ENCODE measurements at regions not wholly inside any gene's neighbourhood (a gene's known extent, or its start where the extent isn't known, plus 50 kb on each side); places are given as distances from the start of the nearest gene placed in this dataset.

DNA sequence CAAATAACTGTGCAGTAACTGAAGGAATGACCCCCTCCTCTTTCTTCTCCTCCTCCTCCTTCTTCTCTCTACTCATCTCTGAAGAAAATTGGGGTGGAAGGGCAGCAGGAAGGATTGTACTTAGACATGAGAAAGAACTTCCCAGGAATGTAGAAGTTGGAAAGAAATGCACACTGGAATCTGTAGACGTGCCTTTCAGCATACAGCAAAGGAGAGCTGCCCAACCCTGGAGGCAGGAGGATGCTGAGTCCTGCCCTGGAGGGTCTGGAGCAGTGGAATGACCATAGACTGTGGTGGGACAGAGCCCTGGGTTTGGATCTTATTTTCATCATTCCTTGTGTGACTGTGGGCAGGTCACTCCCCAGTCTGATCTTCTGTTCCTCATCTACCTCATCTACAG, 80.1 kb downstream of the PJA1 start:
- TF ChIP-seq, protein P1, sequence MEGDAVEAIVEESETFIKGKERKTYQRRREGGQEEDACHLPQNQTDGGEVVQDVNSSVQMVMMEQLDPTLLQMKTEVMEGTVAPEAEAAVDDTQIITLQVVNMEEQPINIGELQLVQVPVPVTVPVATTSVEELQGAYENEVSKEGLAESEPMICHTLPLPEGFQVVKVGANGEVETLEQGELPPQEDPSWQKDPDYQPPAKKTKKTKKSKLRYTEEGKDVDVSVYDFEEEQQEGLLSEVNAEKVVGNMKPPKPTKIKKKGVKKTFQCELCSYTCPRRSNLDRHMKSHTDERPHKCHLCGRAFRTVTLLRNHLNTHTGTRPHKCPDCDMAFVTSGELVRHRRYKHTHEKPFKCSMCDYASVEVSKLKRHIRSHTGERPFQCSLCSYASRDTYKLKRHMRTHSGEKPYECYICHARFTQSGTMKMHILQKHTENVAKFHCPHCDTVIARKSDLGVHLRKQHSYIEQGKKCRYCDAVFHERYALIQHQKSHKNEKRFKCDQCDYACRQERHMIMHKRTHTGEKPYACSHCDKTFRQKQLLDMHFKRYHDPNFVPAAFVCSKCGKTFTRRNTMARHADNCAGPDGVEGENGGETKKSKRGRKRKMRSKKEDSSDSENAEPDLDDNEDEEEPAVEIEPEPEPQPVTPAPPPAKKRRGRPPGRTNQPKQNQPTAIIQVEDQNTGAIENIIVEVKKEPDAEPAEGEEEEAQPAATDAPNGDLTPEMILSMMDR (conservative IDR thresholded peaks at IDR 0.05; ENCODE audit: low read depth, low read length): no peak
- no peak overlapping the region for H3K4me3 ChIP-seq (ENCODE audit: low read depth, low read length)
- no peak for DNase-seq (ENCODE audit: low read depth)

DNA sequence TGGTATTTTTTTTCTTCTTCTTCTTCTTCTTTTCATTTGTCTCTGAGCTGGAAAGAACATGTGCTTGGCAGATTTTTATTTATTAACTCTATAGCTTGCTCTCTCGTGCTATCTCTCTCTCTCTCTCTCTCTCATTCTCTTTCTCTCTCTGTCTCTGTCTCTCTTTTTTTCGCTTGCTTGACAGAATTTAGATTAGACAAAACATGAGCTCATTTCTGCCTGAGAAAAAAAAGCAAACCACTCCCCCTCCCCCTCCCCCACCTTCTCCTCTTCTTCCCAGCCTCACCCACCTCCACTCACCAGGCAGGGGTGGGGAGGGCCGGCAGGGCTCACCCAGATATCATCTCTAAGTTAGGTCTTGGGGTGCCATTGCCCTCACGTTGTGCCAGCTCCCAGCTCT, 81.5 kb downstream of the PJA1 start:
- H3K4me3 ChIP-seq (ENCODE audit: low read depth, low read length): no peak overlapping the region
- no peak for DNase-seq (ENCODE audit: low read depth)

DNA sequence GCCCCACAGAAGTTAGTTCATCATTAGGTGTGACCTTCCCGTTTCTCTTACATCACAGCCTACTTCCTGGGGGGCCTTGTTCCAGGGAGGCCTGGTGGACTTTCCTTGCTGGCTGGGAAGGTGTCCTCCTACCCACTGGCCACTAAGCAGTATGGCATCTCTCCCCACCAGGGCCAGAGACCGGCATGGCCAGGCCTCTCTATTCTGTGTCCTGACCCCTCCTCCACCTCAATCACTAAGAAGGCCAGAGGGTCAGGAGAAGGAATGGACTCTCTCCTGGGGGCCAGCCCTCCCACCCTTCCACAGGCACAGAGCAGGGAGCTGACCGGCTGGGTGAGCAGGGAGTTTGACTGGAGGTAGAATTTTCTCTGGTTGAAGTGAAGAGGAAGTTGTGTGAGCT, 81.9 kb downstream of the PJA1 start:
- TF ChIP-seq, protein P1 (conservative IDR thresholded peaks at IDR 0.05; ENCODE audit: low read depth, low read length): no peak
- no peak for DNase-seq (ENCODE audit: low read depth)
- no peak overlapping the region for H3K4me3 ChIP-seq (ENCODE audit: low read depth, low read length)

More for the DNA sequence above, 81.5 kb downstream of the PJA1 start:
- TF ChIP-seq, protein P1 (conservative IDR thresholded peaks at IDR 0.05; ENCODE audit: low read depth, low read length): no peak

DNA sequence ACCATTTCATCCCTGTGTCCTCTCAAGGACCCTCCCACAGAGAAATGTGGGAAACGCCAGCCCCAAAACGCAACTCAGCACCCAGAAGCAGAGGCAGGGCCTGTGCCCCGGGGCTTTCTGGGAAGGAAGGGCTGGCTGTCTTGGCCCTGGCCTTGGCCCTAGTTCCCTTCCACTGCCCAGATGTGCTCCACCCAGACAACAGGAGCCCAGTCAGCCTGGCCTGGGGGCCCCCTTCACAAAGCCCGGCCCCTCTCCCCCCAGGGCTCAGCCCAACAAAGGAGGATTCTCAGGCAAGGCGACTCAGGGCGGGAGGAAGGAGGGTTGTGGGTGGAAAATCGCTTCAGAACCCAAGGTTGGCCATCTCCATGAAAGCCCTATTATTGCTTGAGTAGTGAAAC, 82.5 kb downstream of the PJA1 start:
- TF ChIP-seq, protein P1 (conservative IDR thresholded peaks at IDR 0.05; ENCODE audit: low read depth, low read length): no peak
- DNase-seq (ENCODE audit: low read depth): no peak
- no peak overlapping the region for H3K4me3 ChIP-seq (ENCODE audit: low read depth, low read length)

DNA sequence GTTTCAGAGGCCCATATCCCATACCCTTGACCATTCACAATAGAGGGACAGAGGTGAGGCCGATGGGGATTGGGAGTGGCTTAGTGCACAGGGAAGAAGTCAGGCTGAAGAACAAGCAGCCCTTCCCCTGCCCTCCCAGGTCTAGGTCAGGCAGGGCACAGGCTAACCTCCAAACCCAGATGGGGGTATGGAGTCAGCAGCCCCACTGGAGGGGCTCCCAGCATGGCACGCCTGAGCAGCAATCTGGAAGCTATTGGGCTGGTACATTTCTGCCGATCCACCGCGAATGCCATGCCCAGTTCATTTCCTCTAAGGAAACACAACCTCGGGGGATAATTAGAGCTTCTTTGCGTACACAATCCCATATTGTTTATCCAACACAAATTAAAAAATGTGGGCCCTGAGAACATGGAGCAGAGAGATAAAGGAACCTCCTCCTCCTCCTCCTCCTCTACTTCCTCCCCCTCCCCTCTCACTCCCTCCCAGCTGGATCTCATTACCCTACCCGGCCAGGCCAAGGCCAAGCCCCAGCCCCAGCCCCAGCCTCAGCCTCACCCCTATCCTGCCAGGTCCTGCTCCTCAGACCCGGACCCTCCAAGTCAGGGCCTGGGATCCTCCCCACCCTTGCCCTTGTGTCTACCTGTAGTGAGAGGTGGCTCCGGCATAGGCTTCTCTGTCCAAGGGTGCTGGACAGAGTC, 83.0 kb downstream of the PJA1 start:
- no peak overlapping the region for H3K4me3 ChIP-seq (ENCODE audit: low read depth, low read length)
- TF ChIP-seq, protein P1 (conservative IDR thresholded peaks at IDR 0.05; ENCODE audit: low read depth, low read length): no peak
- no peak for DNase-seq (ENCODE audit: low read depth)

DNA sequence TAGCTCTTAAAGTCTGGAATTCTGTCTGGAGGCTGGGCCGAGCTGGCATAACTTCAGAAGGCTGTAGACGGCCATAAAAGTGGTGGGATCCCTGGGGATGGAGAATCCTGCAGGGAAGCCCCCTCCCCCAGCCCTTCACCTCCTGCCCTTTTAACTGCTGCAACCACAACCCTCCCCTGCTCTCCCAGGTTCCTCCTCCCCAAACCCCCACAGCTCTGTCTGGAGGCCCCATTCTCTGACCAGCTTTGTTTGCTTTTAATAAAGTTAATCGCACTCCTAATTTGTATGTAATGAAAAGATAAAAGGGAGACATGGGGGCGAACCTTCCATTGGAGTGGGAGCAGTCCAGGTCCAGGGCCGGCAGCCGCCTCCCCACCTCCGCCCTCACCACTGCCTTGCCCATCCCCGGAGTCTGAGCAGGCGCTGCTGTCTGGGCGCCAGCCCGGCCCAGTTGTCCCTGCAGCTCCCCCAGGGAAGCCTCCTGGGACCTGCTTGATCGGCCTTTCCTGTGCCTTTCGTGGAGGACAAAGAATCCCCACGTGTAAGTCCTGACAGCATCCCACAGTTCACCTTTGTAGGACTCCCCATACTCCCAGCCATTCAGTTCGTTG, 84.3 kb downstream of the PJA1 start:
- no peak for DNase-seq (ENCODE audit: low read depth)
- TF ChIP-seq, protein P1 (conservative IDR thresholded peaks at IDR 0.05; ENCODE audit: low read depth, low read length): no peak
- H3K4me3 ChIP-seq (ENCODE audit: low read depth, low read length): no peak overlapping the region

DNA sequence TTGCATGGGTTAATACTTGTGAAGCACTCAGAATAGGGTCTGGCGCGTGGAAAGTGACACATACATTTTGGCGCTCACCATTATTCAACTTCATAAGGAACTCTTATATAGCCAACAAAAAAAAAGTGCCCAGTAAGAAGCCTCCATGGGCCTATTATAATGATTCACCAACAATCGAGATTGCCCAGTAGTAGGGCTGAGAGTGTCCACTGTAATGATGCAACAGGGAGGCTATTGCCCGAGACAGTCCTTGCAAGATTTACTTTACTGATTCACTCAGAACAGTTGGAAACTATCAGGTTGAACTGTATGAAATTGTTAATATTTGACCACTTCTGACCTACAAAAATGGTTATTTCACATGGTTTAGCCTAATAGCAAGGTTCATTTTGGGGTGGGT, 86.0 kb downstream of the PJA1 start:
- DNase-seq (ENCODE audit: low read depth): no peak
- no peak overlapping the region for H3K4me3 ChIP-seq (ENCODE audit: low read depth, low read length)
- TF ChIP-seq, protein P1 (conservative IDR thresholded peaks at IDR 0.05; ENCODE audit: low read depth, low read length): no peak
